ENCODE measurements at regions not wholly inside any gene's neighbourhood (a gene's known extent, or its start where the extent isn't known, plus 50 kb on each side); places are given as distances from the start of the nearest gene placed in this dataset.
"Not testable (repeated sequence)": the region's sequence is repeated elsewhere in the genome, so short reads cannot be mapped to it uniquely, and the experiment has no call there.

GRCh38 chr3:51605938-51606337, 65.1 kb upstream of the TEX264 start:
- no peaks in the 10 kb centered on the region for H3K4me1 ChIP-seq (replicated peaks)
- no peak for DNase-seq (ENCODE audit: low spot score)
- H3K9me3 ChIP-seq = no peaks in the 10 kb centered on the region
- H3K27ac ChIP-seq = no peak overlapping the region
- WGBS = 84% methylated on average over 3 of the region's 3 CpGs
- TF ChIP-seq, protein P1, sequence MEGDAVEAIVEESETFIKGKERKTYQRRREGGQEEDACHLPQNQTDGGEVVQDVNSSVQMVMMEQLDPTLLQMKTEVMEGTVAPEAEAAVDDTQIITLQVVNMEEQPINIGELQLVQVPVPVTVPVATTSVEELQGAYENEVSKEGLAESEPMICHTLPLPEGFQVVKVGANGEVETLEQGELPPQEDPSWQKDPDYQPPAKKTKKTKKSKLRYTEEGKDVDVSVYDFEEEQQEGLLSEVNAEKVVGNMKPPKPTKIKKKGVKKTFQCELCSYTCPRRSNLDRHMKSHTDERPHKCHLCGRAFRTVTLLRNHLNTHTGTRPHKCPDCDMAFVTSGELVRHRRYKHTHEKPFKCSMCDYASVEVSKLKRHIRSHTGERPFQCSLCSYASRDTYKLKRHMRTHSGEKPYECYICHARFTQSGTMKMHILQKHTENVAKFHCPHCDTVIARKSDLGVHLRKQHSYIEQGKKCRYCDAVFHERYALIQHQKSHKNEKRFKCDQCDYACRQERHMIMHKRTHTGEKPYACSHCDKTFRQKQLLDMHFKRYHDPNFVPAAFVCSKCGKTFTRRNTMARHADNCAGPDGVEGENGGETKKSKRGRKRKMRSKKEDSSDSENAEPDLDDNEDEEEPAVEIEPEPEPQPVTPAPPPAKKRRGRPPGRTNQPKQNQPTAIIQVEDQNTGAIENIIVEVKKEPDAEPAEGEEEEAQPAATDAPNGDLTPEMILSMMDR (IDR thresholded peaks at IDR 0.05) = no peak
- TF ChIP-seq POLR2AphosphoS5 (IDR thresholded peaks at IDR 0.05) = no peak
- TF ChIP-seq POLR2A (IDR thresholded peaks at IDR 0.05) = no peak
- no peaks in the 10 kb centered on the region for H3K36me3 ChIP-seq
- intact Hi-C loops (cut with DNase I) = no loop called here
- no peak overlapping the region for H3K4me3 ChIP-seq
- H3K27me3 ChIP-seq (replicated peaks; ENCODE audit: insufficient read depth) = no peaks in the 10 kb centered on the region

- H3K4me3 ChIP-seq; H3K27ac ChIP-seq; DNase-seq (ENCODE audit: low spot score); H3K36me3 ChIP-seq; H3K27me3 ChIP-seq (replicated peaks; ENCODE audit: insufficient read depth); intact Hi-C loops (cut with DNase I); H3K4me1 ChIP-seq (replicated peaks); H3K9me3 ChIP-seq: not testable (repeated sequence)
- 98% methylated on average over 4 of the region's 4 CpGs for WGBS
These were observed 64.2 kb upstream of the TEX264 start for GRCh38 chr3:51606871-51607270.

DNA sequence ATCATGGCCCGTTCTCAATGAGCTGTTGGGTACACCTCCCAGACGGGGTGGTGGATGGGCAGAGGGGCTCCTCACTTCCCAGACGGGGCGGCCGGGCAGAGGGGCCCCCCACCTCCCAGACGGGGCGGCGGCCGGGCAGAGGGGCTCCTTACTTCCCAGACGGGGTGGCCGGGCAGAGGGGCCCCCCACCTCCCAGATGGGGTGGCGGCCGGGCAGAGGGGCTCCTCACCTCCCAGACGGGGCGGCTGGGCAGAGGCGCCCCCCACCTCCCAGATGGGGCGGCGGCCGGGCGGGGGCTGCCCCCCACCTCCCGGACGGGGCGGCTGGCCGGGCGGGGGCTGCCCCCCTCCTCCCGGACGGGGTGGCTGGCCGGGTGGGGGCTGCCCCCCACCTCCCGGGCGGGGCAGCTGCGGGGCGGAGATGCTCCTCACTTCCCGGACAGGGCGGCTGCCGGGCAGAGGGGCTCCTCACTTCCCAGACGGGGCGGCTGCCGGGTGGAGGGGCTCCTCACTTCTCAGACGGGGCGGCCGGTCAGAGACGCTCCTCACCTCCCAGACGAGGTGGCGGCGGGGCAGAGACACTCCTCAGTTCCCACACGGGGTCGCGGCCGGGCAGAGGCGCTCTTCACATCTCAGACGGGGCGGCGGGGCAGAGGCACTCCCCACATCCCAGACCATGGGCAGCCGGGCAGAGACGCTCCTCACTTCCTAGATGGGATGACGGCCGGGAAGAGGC, 63.3 kb upstream of the TEX264 start:
- H3K9me3 ChIP-seq; DNase-seq (ENCODE audit: low spot score); H3K4me3 ChIP-seq; H3K27me3 ChIP-seq (replicated peaks; ENCODE audit: insufficient read depth); H3K36me3 ChIP-seq; intact Hi-C loops (cut with DNase I); H3K4me1 ChIP-seq (replicated peaks); H3K27ac ChIP-seq: not testable (repeated sequence)
- 97% methylated on average over 57 of the region's 57 CpGs for WGBS

- Histone ChIP-seq H3K36me3 (no peaks in the 10 kb centered on the region), H3K27me3 (replicated peaks; ENCODE audit: insufficient read depth) (no peaks in the 10 kb centered on the region), H3K4me3 (no peak overlapping the region), H3K9me3 (no peaks in the 10 kb centered on the region), H3K4me1 (replicated peaks) (no peaks in the 10 kb centered on the region), H3K27ac (no peak overlapping the region)
- no peak for DNase-seq (ENCODE audit: low spot score)
- no peak for TF ChIP-seq POLR2AphosphoS5 (IDR thresholded peaks at IDR 0.05)
- TF ChIP-seq, protein P1 (IDR thresholded peaks at IDR 0.05) = no peak
- intact Hi-C loops (cut with DNase I) = no loop called here
- WGBS = 65% methylated on average over 1 of the region's 1 CpG
These were observed 60.3 kb upstream of the TEX264 start for GRCh38 chr3:51610708-51611107.

DNA sequence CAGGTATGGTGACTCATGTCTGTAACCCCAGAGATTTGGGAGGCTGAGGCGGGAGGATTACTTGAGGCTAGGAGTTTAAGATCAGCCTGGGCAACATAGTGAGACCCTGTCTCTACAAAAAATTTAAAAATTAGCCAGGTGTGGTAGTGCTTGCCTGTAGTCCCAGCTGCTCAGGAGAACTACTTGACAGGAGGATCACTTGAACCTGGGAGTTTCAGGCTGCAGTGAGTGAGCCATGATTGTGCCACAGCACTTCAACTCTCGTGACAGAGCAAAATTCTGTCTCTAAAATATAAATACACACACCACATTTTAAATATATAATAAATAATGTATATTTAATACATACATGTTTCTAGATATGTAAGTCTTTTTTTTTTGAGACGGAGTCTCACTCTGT, 53.5 kb upstream of the TEX264 start:
- Histone ChIP-seq H3K27ac (no peak overlapping the region), H3K27me3 (replicated peaks; ENCODE audit: insufficient read depth) (no peaks in the 10 kb centered on the region), H3K4me3 (no peak overlapping the region), H3K4me1 (replicated peaks) (peaks cover 4% of the 10 kb centered on the region), H3K9me3 (no peaks in the 10 kb centered on the region), H3K36me3 (no peaks in the 10 kb centered on the region)
- DNase-seq (ENCODE audit: low spot score) = no peak
- 93% methylated on average over 3 of the region's 3 CpGs for WGBS
- intact Hi-C loops (cut with DNase I) = no loop called here
- TF ChIP-seq POLR2A (IDR thresholded peaks at IDR 0.05) (no peak), POLR2AphosphoS5 (IDR thresholded peaks at IDR 0.05) (no peak)
- TF ChIP-seq, protein P1 (IDR thresholded peaks at IDR 0.05) = no peak

GRCh38 chr3:51618038-51618437, 53.0 kb upstream of the TEX264 start:
- H3K27ac ChIP-seq; H3K27me3 ChIP-seq (replicated peaks; ENCODE audit: insufficient read depth); H3K4me1 ChIP-seq (replicated peaks); intact Hi-C loops (cut with DNase I); H3K9me3 ChIP-seq; H3K4me3 ChIP-seq; DNase-seq (ENCODE audit: low spot score); H3K36me3 ChIP-seq: not testable (repeated sequence)
- WGBS = 78% methylated on average over 8 of the region's 8 CpGs

All from prostate gland (tissue), 2 donors.